K562 (cell line): ENCODE measurements at regions not wholly inside any gene's neighbourhood (a gene's known extent, or its start where the extent isn't known, plus 50 kb on each side); places are given as distances from the start of the nearest gene placed in this dataset.

ENCODE experiments used
- ATF7 ChIP-seq: fragments of 450-650 bp; IDR thresholded peaks from 2 replicates; pipeline ENCODE4 v1.7.1; 2014; ENCODE audit warnings: mild to moderate bottlenecking, moderate library complexity
- BACH1 ChIP-seq: fragments of 200-800 bp; sonication (Bioruptor generic); IDR thresholded peaks from 2 replicates; pipeline ENCODE4 v1.6.1; 2016; ENCODE audit warnings: missing genetic modification characterization, missing compliant biosample characterization
- CBFA2T2 ChIP-seq: fragments of 450-650 bp; conservative IDR thresholded peaks from 2 replicates; pipeline ENCODE4 v1.6.1; 2017; ENCODE audit warnings: mild to moderate bottlenecking
- CTCF ChIP-seq, 3 experiments: IDR thresholded peaks in 2 of 3; conservative IDR thresholded peaks in 1 of 3; 2 replicates each; pipeline ENCODE4 v1.5.1; 2011 to 2012; ENCODE audit warnings: low read length in 3 of 3, mild to moderate bottlenecking in 3 of 3, control low read depth in 2 of 3, improper control_type of control experiment in 1 of 3, inconsistent platforms in 1 of 3, low read depth in 1 of 3, mixed read lengths in 1 of 3, moderate library complexity in 1 of 3; ENCODE audit not compliant: insufficient read depth in 2 of 3
- FOXM1 ChIP-seq, 2 experiments: fragments of 450-650 bp in 1 of 2; sonication (generic) in 1 of 2; formaldehyde crosslinking in 1 of 2; IDR thresholded peaks; 2 replicates each; pipeline versions ENCODE4 v1.6.1 to v1.9.0; 2017 to 2022; ENCODE audit warnings: low read depth in 2 of 2, mild to moderate bottlenecking in 2 of 2, missing genetic modification reagents in 1 of 2, moderate library complexity in 1 of 2
- HDGF ChIP-seq: fragments of 450-650 bp; IDR thresholded peaks from 2 replicates; pipeline ENCODE4 v1.6.1; 2016
- HMBOX1 ChIP-seq: sonication (generic); IDR thresholded peaks from 2 replicates; pipeline ENCODE4 v1.6.1; 2016
- KAT8 ChIP-seq: fragments of 450-650 bp; IDR thresholded peaks from 2 replicates; pipeline ENCODE4 v1.6.1; 2016; ENCODE audit warnings: low read depth, mild to moderate bottlenecking
- NR2C2 ChIP-seq, 2 experiments: fragments of 200-800 bp in 1 of 2; sonication (Bioruptor generic) in 1 of 2; sonication (generic) in 1 of 2; formaldehyde crosslinking in 1 of 2; IDR thresholded peaks; 2 replicates each; pipeline versions ENCODE4 v1.6.1 to v1.8.0; 2016 to 2022; ENCODE audit warnings: mild to moderate bottlenecking in 1 of 2, missing compliant biosample characterization in 1 of 2, missing genetic modification characterization in 1 of 2, missing genetic modification reagents in 1 of 2
- POLR2AphosphoS5 ChIP-seq: IDR thresholded peaks from 2 replicates; pipeline ENCODE4 v1.6.1; 2011; ENCODE audit warnings: mild to moderate bottlenecking, low read depth, low read length, moderate library complexity; ENCODE audit not compliant: control insufficient read depth, insufficient read depth
- RCOR1 ChIP-seq, 2 experiments: IDR thresholded peaks; 2 replicates each; pipeline ENCODE4 v1.6.1; 2012; ENCODE audit warnings: low read depth in 2 of 2, low read length in 2 of 2, borderline replicate concordance in 1 of 2, improper control_type of control experiment in 1 of 2
- SRF ChIP-seq, 2 experiments: fragments of 250-450, 450-650 bp in 1 of 2; sonication (Bioruptor Pico) in 1 of 2; sonication (generic) in 1 of 2; formaldehyde crosslinking; IDR thresholded peaks; 2 replicates each; pipeline versions ENCODE4 v1.5.0 to v1.5.1; 2020 to 2022; ENCODE audit warnings: mild to moderate bottlenecking in 1 of 2, missing genetic modification reagents in 1 of 2
- TEAD4 ChIP-seq, 2 experiments: sonication (generic) in 1 of 2; formaldehyde crosslinking in 1 of 2; IDR thresholded peaks; 2 replicates each; pipeline versions ENCODE4 v1.6.1 to v1.8.0; 2012 to 2022; ENCODE audit warnings: borderline replicate concordance in 1 of 2, inconsistent platforms in 1 of 2, low read length in 1 of 2, mild to moderate bottlenecking in 1 of 2, missing genetic modification reagents in 1 of 2
- YY1 ChIP-seq, 3 experiments: IDR thresholded peaks; 2 replicates each; pipeline ENCODE4 v1.6.1; 2011; ENCODE audit warnings: low read length in 2 of 3, mild to moderate bottlenecking in 2 of 3, moderate library complexity in 2 of 3, borderline replicate concordance in 1 of 3, control low read depth in 1 of 3, low read depth in 1 of 3; ENCODE audit not compliant: insufficient read depth in 3 of 3, insufficient replicate concordance in 2 of 3, control insufficient read depth in 1 of 3, insufficient read length in 1 of 3; ENCODE audit errors: extremely low read depth in 1 of 3

- TF ChIP-seq TEAD4 (IDR thresholded peaks at IDR 0.05; ENCODE audit: low read length) = no peak
- no peak for TF ChIP-seq TEAD4 (CRISPR knock-in tag; IDR thresholded peaks at IDR 0.05; ENCODE audit: borderline replicate concordance)
- TF ChIP-seq POLR2AphosphoS5 = no peak
- no peak for TF ChIP-seq RCOR1 (IDR thresholded peaks at IDR 0.05; ENCODE audit: borderline replicate concordance in 1 of 2, low read depth in 2 of 2, low read length in 2 of 2)
- no peak for TF ChIP-seq CBFA2T2
- TF ChIP-seq FOXM1 (IDR thresholded peaks at IDR 0.05; ENCODE audit: low read depth) = no peak
- no peak for TF ChIP-seq FOXM1 (CRISPR knock-in tag; IDR thresholded peaks at IDR 0.05; ENCODE audit: low read depth)
- TF ChIP-seq CTCF (IDR thresholded peaks at IDR 0.05 in 2 of 3, conservative IDR thresholded peaks at IDR 0.05 in 1 of 3; ENCODE audit: insufficient read depth in 2 of 3, low read depth in 1 of 3, low read length in 3 of 3) = peak in 1 of 3 experiments; percentile 29; a peak in 1 of 6 replicates
- TF ChIP-seq NR2C2 (CRISPR knock-in tag; IDR thresholded peaks at IDR 0.05) = no peak
- no peak for TF ChIP-seq NR2C2 (tag; IDR thresholded peaks at IDR 0.05)
- no peak for TF ChIP-seq KAT8
- TF ChIP-seq HDGF = no peak
- TF ChIP-seq SRF (CRISPR knock-in tag; IDR thresholded peaks at IDR 0.05) = no peak
- no peak for TF ChIP-seq BACH1 (tag)
- TF ChIP-seq YY1 (IDR thresholded peaks at IDR 0.05; ENCODE audit: borderline replicate concordance in 1 of 3, control insufficient read depth in 1 of 3, extremely low read depth in 1 of 3, insufficient read depth in 3 of 3, insufficient read length in 1 of 3, insufficient replicate concordance in 2 of 3, low read depth in 1 of 3, low read length in 2 of 3) = no peak
- TF ChIP-seq HMBOX1 = no peak
- TF ChIP-seq ATF7 = no peak
Observed at GRCh38 chr5:29960323-29960722, 1233.2 kb upstream of the CDH6 start.
